Astrocyte of the cerebellum (primary cell): ENCODE measurements at regions not wholly inside any gene's neighbourhood (a gene's known extent, or its start where the extent isn't known, plus 50 kb on each side); places are given as distances from the start of the nearest gene placed in this dataset.

Experiments used
- DNase-seq: peaks from one replicate; pipeline ENCODE4 v3.0.0-alpha.2; 2011; ENCODE audit warnings: low read depth
- H3K4me3 ChIP-seq: 2 replicates; pipeline ENCODE4 v1.5.1; 2011; ENCODE audit warnings: mild to moderate bottlenecking, low read depth, low read length, moderate library complexity
- CTCF ChIP-seq: IDR thresholded peaks from 2 replicates; pipeline ENCODE4 v1.5.1; 2012; ENCODE audit warnings: low read length, low read depth, moderate library complexity, mild to moderate bottlenecking; ENCODE audit errors: missing control alignments
- in situ Hi-C: cut with HindIII; loops from 2 replicates; pipeline ENCODE4 v1.10.0; 2017; ENCODE audit warnings: low sequenced_read_pairs

GRCh38 chr6:4577406-4577805 is 198.8 kb upstream of the CDYL start:
- TF ChIP-seq CTCF, result no peak
- DNase-seq, result peak; percentile 94

GRCh38 chr6:4575714-4576113 is 200.5 kb upstream of the CDYL start:
- no peak for TF ChIP-seq CTCF
- in situ Hi-C loops, result no loop called here
- no peak for DNase-seq
- H3K4me3 ChIP-seq, result no peak overlapping the region

More at GRCh38 chr6:4577406-4577805, 198.8 kb upstream of the CDYL start:
- H3K4me3 ChIP-seq, result no peak overlapping the region
- in situ Hi-C loops, result no loop called here

- no peak for TF ChIP-seq CTCF
- peak; percentile 44 for DNase-seq
- in situ Hi-C loops, result no loop called here
- H3K4me3 ChIP-seq, result no peak overlapping the region
These were observed 202.2 kb upstream of the CDYL start for GRCh38 chr6:4574007-4574406.

GRCh38 chr6:4571011-4571410 is 205.2 kb upstream of the CDYL start:
- no peak for DNase-seq
- in situ Hi-C loops, result no loop called here
- H3K4me3 ChIP-seq, result no peak overlapping the region
- TF ChIP-seq CTCF, result no peak

GRCh38 chr6:4568138-4568537 is 208.1 kb upstream of the CDYL start:
- no peak for TF ChIP-seq CTCF
- H3K4me3 ChIP-seq, result no peak overlapping the region
- DNase-seq, result no peak
- in situ Hi-C loops, result no loop called here

- in situ Hi-C loops, result no loop called here
- TF ChIP-seq CTCF, result no peak
- DNase-seq, result no peak
- no peak overlapping the region for H3K4me3 ChIP-seq
These were observed 209.1 kb upstream of the CDYL start for GRCh38 chr6:4567141-4567540.
